GM18520 (cell line): ENCODE measurements at regions not wholly inside any gene's neighbourhood (a gene's known extent, or its start where the extent isn't known, plus 50 kb on each side); places are given as distances from the start of the nearest gene placed in this dataset.
A peak's percentile ranks its signal among the peaks of the same experiment; 100 is the strongest.

Experiments
- ATAC-seq: cut with Tn5 transposase; IDR thresholded peaks from one replicate; pipeline ENCODE4 v1.9.1; 2021; ENCODE audit not compliant: unreplicated experiment

DNA sequence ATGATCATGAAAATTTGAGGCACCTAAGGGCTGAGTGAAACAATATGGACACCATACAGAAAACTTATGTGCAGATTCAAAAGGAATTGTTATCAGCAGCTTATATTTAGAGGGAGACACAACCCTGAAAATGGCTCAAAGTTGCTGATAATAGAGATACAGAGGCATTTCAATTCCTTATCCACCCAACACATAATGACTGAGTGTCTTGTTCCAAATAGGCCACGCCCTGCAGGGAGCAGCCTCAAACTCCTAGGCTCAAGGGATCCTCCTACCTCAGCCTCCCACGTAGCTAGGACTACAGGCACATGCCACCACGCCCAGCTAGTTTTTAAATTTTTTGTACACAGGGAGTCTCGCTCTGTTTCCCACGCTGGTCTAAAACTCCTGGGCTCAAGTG lies 79.0 kb downstream of the LBH start:
- ATAC-seq = no peak

DNA sequence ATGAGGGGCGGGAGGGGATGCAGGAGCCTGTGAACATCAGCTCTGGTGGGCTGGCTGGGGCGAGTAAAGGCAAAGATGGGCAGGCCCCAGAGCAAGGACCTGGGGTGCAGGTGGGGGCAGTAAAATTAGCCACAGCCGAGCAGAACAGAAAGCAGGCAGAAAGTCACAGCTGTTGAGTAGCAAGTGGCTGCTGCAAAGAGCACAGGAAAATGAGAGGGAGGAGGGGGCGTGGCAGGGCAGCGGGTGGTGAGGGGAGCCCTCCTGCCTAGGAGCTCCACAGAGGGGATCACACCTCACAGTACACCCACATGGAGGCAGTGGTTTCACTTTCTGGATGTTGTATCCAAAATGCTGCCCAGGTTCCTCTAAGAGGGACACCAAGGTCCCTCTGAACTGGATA lies 79.6 kb downstream of the LBH start:
- no peak for ATAC-seq

DNA sequence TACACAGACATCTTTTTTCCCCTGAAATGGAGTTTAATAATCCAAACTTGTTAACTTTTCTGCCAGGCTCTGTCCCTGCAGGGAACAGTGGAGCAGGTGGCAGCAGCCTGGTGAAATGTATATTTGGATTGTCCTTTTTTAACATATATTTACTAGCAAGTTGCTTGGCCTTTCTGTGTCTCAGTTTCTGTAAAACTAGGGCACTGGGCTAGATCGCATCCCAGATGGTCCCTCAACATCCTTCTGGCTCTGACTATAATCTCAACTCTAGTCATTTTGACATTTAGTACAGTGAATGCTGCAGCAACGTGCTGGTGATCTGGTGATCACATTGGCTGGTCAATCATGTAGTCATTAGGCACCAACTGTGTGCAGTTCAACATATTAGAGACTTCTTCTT lies 80.4 kb downstream of the LBH start:
- ATAC-seq = no peak

DNA sequence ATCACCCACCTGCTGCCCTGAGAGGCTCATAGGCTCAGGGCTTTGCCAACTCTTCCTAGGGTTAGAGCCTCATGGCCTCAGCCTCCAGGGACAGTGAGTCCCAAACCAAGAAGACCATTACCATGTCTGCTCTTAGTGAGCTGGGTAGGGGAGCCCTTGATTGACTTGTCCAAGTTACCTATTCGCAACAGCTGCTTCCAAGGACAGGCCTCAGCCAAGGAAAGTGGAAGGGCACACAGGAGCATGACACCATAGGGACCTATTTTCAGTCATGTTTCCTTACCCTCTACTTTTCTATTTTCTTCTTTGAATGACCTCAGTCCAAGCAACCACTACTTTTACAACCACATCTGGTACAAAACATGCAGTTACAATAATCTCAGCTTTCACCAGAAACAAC lies 81.6 kb downstream of the LBH start:
- ATAC-seq = no peak

DNA sequence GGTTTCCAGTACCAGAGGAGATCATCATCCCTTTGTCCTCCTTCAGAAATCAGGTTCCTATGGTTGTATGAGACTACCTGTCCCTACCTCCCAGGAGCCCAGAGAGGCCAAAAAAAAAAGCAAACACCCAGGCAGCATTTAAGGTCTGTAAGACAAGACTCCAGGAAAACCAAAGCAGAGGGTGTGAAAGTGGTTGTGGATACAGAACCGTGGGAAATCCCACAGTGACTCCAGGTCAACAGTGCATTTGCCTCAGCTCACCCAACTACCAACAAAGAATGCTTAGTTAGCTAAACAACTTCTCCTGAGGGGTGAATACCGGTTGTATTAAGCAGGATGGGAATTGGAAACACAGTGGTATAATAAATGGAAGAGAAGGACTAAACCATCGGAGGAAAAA lies 83.6 kb downstream of the LBH start:
- ATAC-seq = no peak

DNA sequence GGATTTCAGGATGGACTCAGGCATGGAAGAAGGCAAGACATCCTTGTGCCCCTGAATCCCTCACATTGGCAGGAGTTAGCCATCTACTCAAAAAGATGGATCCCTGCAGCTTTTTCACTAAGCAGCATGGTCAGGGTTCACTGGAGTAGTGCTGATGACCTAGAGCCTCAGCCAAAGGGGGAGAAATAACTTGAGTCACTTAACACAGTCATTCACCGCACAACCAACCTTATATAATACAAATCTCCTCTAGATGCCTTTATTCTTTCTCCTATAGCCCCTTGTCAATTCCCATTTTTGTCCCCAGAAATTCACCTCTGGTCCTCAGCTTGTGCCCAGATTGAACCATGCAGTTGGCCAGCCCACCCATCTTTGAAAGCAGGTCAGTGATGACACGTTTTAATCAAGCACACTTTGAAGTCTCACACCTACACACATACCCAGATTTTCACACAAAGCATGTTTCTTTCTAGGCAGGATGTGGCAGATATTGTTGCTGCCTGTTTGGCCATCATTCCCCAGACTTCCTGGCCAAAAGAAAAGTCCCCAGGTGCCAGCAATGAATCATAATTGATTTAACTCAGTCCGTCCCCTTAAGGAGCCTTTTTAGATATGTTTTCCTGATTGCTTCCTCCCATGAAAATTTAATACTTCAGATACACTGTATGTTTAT lies 84.2 kb downstream of the LBH start:
- ATAC-seq = no peak

DNA sequence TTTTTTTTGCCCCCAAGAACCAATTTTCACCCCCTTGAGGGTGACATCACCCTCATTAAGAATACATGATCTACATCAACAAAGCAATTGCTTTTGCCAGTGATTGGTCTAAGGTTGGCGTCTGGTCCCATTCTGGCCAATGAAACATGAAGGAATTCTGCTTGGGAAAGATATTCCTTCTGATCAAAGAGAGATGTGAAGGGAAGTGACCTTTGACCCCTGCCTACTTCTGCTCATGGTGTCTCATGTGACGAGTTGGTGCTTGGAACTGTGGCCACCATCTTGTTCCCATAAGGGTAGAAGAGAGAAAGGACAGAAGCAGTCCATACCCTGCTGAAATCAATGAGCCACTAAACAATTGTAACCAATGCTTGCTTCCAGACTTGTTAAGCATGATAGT lies 85.1 kb downstream of the LBH start:
- no peak for ATAC-seq

DNA sequence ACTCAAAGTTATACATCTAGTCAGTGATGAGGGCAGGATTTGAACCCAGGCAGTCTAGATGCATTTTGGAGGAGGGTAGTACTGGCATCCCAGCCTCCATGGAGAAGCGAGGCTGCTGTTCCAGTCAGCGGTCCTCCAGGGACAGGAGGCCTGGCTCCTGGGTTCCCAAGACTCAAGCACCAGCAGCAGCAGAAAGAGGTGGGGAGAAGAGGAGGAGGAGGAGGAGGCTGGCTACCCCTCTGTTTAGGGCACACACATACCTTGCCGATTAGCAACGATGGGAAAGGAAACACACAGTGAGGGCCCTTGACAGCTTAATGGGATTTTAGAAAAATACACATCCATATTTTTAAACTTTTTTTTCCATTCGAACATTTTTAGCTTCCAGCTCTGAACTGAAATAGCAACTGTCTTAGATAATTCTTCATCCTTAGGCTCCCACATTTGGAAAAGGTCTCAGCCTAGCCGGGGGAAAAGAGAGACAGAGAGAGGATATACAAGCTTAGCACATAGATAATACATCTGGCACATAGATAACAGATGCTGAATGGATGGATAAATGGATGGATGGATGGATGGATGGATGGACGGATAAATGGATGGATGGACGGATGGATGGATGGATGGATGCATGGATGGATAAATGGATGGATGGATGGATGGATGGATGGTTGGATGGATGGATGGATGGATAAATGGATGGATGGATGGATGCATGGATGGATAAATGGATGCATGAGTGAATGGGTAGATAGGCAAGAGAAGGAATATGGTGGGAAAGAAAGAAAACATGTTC lies 87.9 kb downstream of the LBH start:
- no peak for ATAC-seq

DNA sequence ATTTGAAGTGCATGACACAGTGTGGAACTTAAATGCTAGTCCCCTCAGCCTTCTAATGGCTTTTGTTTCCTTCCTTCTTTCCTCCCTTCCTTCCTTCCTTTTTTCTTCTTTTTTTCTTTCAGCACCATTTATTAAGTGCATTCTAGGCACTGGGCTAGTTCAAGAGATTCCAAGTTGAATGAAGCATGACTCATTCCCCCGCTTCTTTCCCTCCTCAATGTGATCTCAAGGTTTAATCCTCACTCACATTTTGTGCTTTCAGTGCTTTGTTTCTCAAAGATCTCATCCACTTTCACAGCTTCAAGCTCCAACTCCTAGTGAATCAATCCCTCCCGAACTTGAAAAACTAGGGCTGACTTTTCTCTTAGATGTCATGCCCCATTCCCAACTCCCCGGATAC lies 90.1 kb downstream of the LBH start:
- no peak for ATAC-seq

DNA sequence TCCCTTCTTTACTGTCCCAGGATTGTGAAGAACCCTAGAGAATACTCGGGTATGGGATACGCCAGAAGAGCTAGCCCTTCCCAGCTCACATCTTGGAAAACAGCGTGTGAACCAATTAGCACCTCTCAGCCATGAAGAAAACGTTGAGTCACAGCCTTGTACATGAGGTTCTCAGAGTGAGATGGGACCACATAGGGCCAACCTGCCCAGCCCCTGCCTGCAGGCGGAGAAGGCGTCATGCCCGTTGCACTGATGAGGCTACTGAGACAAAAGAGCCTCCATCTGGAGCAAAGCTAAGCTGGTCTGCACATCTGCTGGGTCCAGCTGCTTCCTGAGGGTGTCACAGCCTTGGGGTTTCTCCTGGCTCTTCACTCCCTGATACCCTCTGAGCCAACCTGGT lies 92.2 kb downstream of the LBH start:
- ATAC-seq = no peak

DNA sequence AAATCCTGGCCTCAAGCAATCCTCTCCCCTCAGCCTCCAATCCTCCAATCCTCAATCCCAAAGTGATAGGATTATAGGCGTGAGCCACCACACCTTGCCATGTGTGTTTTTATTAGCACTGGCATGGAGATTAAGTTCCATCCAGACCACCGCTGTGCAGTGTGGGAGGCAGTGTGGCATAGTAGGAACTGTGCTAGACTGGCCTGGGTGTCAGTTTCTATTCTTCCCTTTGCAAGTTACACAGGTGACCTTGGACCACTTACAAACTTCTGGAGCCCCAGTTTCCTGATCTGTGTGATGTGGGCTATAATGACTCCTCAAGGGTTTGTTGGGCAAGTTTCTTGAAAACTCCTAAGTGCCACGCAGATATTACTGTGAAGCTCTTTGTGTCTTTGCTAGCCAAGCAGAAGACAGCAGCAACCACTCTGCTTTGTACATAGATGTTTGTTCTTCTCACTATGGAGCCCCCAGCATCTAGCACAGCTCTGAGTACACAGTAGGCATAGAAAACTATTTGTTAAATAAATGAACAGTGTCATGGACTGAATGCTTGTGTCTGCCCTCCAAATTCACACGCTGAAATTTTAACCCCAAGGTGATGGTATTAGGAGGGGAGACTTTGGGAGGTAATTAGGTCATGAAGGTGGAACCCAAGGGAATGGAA lies 93.0 kb downstream of the LBH start:
- ATAC-seq = no peak

DNA sequence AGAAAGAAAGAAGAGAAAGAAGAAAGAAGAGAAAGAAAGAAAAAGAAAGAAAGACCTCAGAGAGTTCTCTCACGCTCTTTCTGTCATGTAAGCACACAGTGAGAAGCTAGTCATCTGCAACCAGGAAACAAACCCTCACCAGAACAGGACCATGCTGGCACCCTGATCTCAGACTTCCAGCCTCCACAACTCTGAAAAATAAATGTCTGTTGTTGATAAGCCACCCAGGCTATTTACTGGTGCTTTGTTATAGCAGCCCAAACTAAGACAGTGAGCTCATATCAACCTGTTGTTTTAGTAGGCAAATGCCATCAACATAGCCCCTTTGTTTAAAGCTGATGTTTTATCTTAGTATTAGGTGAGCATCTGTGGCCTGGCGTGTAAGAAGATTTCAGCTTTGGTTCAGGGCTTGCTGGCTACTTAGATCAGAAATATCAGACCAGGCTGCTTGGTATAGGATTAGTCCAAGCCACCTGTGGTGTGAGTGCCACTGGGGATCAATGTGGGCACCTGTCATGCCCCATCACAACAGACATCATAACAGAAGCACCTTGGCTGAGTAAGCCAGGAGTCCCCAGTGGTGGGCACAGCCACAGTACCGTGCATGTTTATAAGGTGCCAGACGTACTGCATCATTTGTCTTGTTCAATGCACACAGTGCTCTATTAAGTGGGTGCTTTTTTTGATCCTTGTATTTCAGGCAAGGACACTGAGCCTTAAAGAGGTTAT lies 94.4 kb downstream of the LBH start:
- no peak for ATAC-seq

DNA sequence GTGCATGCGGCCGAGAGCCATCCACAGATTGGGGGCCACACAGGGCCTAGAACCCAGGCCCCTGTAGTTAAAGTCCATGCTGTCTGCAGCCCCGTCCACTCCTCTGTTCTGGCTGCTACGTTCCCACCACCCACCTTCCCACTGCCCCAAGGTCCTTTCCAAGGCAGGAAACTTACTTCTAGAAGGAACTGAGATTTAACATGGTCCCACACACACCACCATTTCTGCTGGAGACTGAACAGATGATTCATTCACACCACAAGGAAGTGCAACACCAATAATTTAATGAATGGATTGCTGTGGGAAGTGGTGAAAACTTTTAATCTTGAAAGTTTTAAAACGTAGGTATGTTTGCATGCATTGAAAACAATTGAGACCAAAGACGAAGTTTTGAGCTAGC lies 95.2 kb downstream of the LBH start:
- no peak for ATAC-seq

DNA sequence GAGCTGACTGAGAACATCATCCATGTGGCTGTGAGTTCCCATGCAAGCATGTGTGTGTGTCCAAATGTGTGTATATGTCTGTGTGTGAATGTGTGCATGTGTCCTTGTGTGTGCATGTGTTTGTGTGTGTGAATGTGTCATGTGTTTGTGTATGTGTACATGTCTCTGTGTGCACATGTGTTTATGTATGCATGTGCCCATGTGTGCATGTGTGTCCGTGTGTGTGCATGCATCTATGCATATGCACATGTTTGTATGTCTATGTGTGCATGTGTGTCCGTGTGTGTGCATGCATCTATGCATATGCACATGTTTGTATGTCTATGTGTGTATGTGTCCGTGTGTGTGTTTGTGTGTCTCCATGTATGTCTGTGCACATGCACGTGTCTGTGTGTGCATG lies 99.7 kb downstream of the LBH start:
- no peak for ATAC-seq

DNA sequence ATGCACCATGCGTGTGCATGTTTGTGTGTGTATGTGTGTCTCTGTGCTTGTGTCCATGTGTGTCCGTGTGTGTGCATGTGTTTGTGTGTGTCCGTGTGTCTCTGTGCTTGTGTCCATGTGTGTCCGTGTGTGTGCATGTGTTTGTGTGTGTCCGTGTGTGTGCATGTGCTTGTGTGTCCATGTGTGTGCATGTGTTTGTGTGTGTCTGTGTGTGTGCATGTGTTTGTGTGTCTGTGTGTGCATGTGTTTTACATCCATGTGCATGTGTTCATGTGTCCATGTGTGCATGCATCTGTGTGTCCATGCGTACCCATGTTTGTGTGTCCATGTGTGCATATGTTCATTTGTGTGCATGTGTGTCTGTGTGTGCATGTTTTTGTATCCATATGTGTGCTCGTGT lies 100.5 kb downstream of the LBH start:
- no peak for ATAC-seq

DNA sequence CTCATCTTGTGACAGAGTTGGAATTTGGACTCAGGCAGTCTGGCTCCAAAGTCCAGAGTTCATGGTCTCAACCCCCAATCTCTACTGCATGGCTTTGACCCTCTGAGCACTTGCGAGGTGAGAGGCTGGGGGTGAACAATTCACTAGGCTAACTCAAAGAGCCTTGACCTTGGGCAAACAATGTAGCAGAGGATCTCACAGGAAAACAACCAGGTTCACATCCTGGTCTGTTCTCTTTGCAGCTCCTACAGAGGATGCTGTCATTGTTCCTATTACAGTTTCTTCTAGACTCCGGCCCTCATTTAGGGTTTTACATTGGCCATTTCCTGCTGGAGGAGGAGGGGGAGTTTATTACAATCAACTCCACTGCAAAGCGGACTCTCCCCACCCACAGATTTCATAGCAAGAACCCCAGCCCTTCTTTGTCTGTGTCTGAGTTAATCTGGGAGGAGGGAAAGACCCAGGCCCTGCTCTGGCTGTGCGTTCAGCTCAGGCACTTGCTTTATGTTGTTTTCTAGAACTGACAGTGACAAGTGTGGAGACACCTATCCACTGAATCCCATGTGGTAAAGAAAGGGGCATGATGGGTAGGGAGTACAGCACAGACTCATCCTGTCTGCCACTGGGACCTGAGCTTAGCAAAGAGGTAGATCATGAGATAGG lies 101.6 kb downstream of the LBH start:
- ATAC-seq = no peak

DNA sequence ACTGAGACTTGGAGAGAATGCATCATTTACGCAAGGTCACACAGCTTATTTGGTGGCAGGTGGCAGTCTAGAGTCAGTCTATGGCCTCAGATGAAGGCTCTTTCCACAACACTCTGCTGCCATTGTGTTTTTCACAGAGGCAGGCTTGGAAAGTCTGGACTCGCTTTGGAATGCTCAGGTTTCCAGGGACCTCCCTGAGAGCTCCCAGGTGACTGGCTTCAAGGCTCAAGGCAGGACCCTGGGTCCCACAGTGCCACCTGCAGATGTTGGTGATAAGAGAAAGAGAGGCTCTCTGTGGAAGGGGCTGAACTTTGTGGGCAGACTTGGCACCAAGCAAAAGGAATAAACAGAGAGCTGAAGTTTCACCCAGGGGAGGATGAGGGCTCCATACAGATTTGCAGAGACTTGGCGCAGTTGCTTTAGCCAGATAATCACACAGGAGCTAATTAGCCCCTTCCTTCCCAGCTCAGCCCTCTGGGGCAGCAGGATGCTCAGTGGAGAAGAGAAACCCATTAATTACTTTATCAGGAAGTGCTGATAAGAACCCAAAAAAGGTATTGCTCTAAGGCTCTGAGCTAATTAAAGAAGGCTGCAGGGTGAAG lies 103.5 kb downstream of the LBH start:
- ATAC-seq = no peak

DNA sequence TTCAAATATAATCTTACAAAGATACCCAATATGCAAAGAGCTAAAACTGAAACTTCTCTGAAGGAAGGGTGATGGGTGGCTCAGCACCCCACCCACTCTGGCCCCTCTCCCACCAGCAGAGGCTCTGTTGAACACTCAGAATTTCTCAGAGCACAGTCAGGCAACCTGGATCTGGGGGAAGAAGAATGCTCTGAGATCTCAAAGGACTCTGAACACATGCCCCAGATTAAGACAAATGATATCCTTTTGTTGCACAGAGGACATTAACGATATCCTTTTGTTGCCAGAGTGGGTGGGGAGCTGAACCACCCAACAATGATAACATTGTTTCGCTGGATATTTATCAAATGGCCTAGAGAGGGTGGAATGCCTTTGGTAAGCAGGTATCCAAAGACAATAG lies 104.8 kb downstream of the LBH start:
- ATAC-seq = no peak

DNA sequence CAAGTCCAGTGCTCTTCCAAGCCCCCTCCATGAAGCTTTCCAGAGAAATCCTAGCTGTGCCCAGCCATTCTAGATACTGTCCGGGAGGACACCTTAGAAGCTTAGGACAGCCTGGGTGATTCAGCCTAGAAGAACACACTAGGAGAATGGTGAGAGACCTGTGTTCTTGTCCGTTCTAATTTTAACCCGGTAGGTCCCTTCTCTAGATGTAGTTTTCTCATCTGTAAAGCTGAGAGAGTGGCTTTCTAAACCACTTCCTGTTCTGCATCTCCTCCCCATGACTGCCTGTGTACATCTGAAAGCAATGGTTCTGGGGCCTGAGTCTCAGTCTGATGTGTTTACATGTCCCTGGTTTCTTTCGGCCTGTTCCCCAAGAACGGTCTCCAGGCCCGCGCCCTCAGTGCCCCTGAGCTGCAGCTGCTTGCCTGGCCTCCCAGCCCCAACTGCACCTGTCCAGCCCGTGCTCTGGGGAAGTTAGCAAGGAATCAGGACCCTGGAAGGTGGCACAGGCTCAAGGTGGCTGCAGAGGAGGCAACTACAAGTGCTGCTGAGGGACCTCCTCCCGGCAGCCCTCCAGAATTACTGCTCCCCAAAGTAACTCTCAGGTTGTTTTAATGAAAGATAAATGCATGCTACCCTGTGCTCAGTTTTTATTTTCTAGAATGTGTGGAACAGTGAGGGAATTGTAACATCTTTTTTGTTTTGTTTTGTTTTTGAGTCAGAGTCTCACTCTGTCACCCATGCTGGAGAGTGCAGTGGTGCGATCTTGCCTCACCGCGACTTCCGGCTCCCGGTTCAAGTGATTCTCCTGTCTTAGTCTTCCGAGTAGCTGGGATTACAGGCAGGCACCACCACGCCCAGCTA lies 105.9 kb downstream of the LBH start:
- ATAC-seq = peak; percentile 85

DNA sequence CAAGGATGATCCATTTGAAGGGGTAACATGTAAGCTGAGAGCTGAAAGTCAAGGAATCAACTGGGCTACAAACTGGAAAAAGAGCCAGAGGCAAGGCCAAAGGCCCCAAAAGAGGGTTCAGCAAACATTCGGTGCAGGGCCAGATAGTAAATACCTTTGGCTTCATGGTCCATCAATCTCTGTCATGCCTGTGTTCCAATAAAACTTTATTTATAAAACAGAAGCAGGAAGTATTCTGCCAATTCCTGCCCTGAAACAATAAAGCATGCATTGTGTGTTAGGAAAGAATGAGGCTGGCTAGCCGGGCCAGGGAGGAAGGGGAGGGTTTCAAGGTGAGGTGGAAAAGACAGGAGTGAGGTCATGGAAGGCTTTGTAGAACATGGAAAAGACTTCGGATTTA lies 107.1 kb downstream of the LBH start:
- no peak for ATAC-seq
